HG03175 (cell line): ENCODE measurements at regions not wholly inside any gene's neighbourhood (a gene's known extent, or its start where the extent isn't known, plus 50 kb on each side); places are given as distances from the start of the nearest gene placed in this dataset.

Experiments
- ATAC-seq: cut with Tn5 transposase; IDR thresholded peaks from one replicate; pipeline ENCODE4 v1.9.1; 2021; ENCODE audit warnings: mild to moderate bottlenecking, moderate library complexity; ENCODE audit not compliant: unreplicated experiment

GRCh38 chr18:56186319-56186718 lies 452.1 kb downstream of the TXNL1 start:
- ATAC-seq, result no peak

GRCh38 chr18:56185126-56185525 lies 453.3 kb downstream of the TXNL1 start:
- ATAC-seq, result no peak

GRCh38 chr18:56176751-56177150 lies 461.6 kb downstream of the TXNL1 start:
- ATAC-seq, result no peak

- ATAC-seq, result no peak
These were observed 462.9 kb downstream of the TXNL1 start for GRCh38 chr18:56175330-56176001.

- no peak for ATAC-seq
These were observed 464.7 kb downstream of the TXNL1 start for GRCh38 chr18:56173542-56174220.

- ATAC-seq, result no peak
These were observed 465.9 kb downstream of the TXNL1 start for GRCh38 chr18:56172527-56172926.

GRCh38 chr18:56171848-56172247 lies 466.5 kb downstream of the TXNL1 start:
- no peak for ATAC-seq

- ATAC-seq, result no peak
These were observed 470.2 kb downstream of the TXNL1 start for GRCh38 chr18:56168049-56168781.

- ATAC-seq, result no peak
These were observed 471.0 kb downstream of the TXNL1 start for GRCh38 chr18:56167366-56167765.

- no peak for ATAC-seq
These were observed 471.5 kb downstream of the TXNL1 start for GRCh38 chr18:56166914-56167313.

GRCh38 chr18:56165601-56166355 lies 472.6 kb downstream of the TXNL1 start:
- ATAC-seq, result no peak

- no peak for ATAC-seq
These were observed 475.8 kb downstream of the TXNL1 start for GRCh38 chr18:56162311-56163265.

- ATAC-seq, result no peak
These were observed 476.7 kb downstream of the TXNL1 start for GRCh38 chr18:56161566-56162260.

- ATAC-seq, result no peak
These were observed 479.7 kb downstream of the TXNL1 start for GRCh38 chr18:56158676-56159075.

- ATAC-seq, result no peak
These were observed 480.9 kb downstream of the TXNL1 start for GRCh38 chr18:56157541-56157940.

GRCh38 chr18:56152551-56153310 lies 485.7 kb downstream of the TXNL1 start:
- no peak for ATAC-seq

- ATAC-seq, result no peak
These were observed 490.0 kb downstream of the TXNL1 start for GRCh38 chr18:56148373-56148772.

- no peak for ATAC-seq
These were observed 491.8 kb downstream of the TXNL1 start for GRCh38 chr18:56146565-56146964.

- no peak for ATAC-seq
These were observed 496.4 kb downstream of the TXNL1 start for GRCh38 chr18:56142001-56142400.
